Keratinocyte (primary cell): ENCODE measurements at regions not wholly inside any gene's neighbourhood (a gene's known extent, or its start where the extent isn't known, plus 50 kb on each side); places are given as distances from the start of the nearest gene placed in this dataset.

Experiments
- EZH2 ChIP-seq: IDR thresholded peaks from one replicate; pipeline ENCODE4 v1.6.1; 2012; ENCODE audit warnings: inconsistent platforms, mild to moderate bottlenecking, low read length, moderate library complexity
- TF ChIP-seq, protein P1 (sequence below), 3 experiments: IDR thresholded peaks in 1 of 3; conservative IDR thresholded peaks in 1 of 3; optimal IDR thresholded peaks in 1 of 3; 2 replicates in 2 of 3; 3 replicates in 1 of 3; pipeline versions ENCODE3 to v1.5.1; 2011; ENCODE audit warnings: low read length in 3 of 3, mild to moderate bottlenecking in 3 of 3, moderate library complexity in 2 of 3, control low read depth in 1 of 3, inconsistent platforms in 1 of 3; ENCODE audit not compliant: insufficient read depth in 2 of 3; ENCODE audit errors: extremely low read depth in 1 of 3

DNA sequence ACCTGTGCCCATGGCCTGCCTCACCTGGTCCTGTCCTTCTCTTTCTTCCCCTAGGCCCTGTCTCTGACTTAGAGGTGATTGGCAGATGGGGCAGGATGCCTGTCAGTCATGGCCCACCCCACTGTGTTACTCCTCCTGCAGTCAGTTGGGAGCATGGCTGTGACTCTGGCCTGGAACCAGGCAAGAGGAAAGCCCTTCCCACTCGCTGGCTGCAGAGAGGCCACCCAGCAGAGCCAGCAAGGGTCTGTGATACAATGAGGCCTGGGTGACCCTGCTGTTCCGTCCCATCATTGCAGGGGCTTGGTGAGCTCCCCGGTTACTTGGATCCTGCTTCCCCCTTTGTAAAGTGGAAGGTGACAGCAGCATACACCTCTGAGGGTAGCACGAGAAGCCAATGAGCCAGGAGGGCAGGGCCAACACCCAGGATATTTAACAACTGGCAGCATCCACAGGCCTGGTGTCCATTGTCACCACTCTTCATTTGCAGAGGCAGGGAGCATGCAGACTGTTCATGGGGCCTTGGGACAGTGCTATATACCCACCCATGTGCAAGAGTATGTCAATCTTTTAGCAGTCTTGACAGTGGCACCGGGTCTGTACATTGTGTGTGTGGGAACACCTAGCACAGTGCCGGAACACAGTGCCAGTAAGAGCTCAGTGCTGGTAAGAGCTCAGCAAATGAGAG is 191.0 kb upstream of the C1orf174 start:
- TF ChIP-seq, protein P1, sequence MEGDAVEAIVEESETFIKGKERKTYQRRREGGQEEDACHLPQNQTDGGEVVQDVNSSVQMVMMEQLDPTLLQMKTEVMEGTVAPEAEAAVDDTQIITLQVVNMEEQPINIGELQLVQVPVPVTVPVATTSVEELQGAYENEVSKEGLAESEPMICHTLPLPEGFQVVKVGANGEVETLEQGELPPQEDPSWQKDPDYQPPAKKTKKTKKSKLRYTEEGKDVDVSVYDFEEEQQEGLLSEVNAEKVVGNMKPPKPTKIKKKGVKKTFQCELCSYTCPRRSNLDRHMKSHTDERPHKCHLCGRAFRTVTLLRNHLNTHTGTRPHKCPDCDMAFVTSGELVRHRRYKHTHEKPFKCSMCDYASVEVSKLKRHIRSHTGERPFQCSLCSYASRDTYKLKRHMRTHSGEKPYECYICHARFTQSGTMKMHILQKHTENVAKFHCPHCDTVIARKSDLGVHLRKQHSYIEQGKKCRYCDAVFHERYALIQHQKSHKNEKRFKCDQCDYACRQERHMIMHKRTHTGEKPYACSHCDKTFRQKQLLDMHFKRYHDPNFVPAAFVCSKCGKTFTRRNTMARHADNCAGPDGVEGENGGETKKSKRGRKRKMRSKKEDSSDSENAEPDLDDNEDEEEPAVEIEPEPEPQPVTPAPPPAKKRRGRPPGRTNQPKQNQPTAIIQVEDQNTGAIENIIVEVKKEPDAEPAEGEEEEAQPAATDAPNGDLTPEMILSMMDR (optimal IDR thresholded peaks at IDR 0.05 in 1 of 3, IDR thresholded peaks at IDR 0.05 in 1 of 3, conservative IDR thresholded peaks at IDR 0.05 in 1 of 3; ENCODE audit: extremely low read depth in 1 of 3, insufficient read depth in 2 of 3, low read length in 3 of 3) = no peak
- no peak for TF ChIP-seq EZH2
